ENCODE measurements at regions not wholly inside any gene's neighbourhood (a gene's known extent, or its start where the extent isn't known, plus 50 kb on each side); places are given as distances from the start of the nearest gene placed in this dataset.

- TF ChIP-seq EZH2 (IDR thresholded peaks at IDR 0.05) (no peak), POLR2AphosphoS5 (IDR thresholded peaks at IDR 0.05; ENCODE audit: borderline replicate concordance, low read depth, low read length) (no peak), FOXP2 (optimal IDR thresholded peaks at IDR 0.05; ENCODE audit: control extremely low read depth, extremely low read length, insufficient read depth) (no peak)
- Histone ChIP-seq H3K9ac (ENCODE audit: insufficient read length) (no peak overlapping the region), H3K27ac (no peak overlapping the region), H3K36me3 (ENCODE audit: insufficient read depth, low read length) (no peaks in the 10 kb centered on the region), H3K4me3 (no peak overlapping the region), H3K9me3 (ENCODE audit: low read depth, low read length) (no peaks in the 10 kb centered on the region)
- no peak for DNase-seq (ENCODE audit: low read depth, low spot score)
Observed at GRCh38 chr6:40720375-40720748, 133.2 kb upstream of the LRFN2 start.

GRCh38 chr6:40719671-40720374, 132.7 kb upstream of the LRFN2 start:
- Histone ChIP-seq H3K9ac (ENCODE audit: insufficient read length) (peak overlapping the region; percentile 17), H3K4me3 (peak overlapping the region; percentile 25), H3K9me3 (ENCODE audit: low read depth, low read length) (no peaks in the 10 kb centered on the region), H3K27ac (peak overlapping the region; percentile 55), H3K36me3 (ENCODE audit: insufficient read depth, low read length) (no peaks in the 10 kb centered on the region)
- TF ChIP-seq FOXP2 (optimal IDR thresholded peaks at IDR 0.05; ENCODE audit: control extremely low read depth, extremely low read length, insufficient read depth) (no peak), POLR2AphosphoS5 (IDR thresholded peaks at IDR 0.05; ENCODE audit: borderline replicate concordance, low read depth, low read length) (no peak), EZH2 (IDR thresholded peaks at IDR 0.05) (no peak)
- DNase-seq (ENCODE audit: low read depth, low spot score), result no peak

DNA sequence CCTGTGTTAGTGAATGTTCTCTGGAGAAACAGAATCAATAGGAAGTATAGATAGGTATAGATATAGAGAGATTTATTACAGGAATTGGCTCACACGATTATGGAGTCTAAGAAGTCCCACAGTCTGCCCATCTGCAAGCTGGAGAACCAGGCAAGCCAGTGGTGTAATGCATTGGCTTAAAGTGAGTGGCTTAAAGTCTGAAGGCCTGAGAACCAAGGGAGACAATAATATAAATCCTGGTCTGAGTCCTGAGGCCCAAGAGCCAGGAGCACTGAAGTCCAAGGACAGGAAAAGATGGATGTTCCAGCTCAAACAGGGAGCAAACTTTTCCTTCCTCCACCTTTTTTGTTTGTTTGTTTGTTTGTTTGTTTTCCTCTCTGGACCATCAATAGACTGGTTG, 131.2 kb upstream of the LRFN2 start:
- no peak for DNase-seq (ENCODE audit: low read depth, low spot score)
- H3K36me3 ChIP-seq (ENCODE audit: insufficient read depth, low read length), result no peaks in the 10 kb centered on the region
- TF ChIP-seq POLR2AphosphoS5 (IDR thresholded peaks at IDR 0.05; ENCODE audit: borderline replicate concordance, low read depth, low read length) (no peak), FOXP2 (optimal IDR thresholded peaks at IDR 0.05; ENCODE audit: control extremely low read depth, extremely low read length, insufficient read depth) (no peak), EZH2 (IDR thresholded peaks at IDR 0.05) (no peak)
- no peak overlapping the region for H3K9ac ChIP-seq (ENCODE audit: insufficient read length)
- H3K9me3 ChIP-seq (ENCODE audit: low read depth, low read length), result no peaks in the 10 kb centered on the region
- no peak overlapping the region for H3K27ac ChIP-seq
- no peak overlapping the region for H3K4me3 ChIP-seq

DNA sequence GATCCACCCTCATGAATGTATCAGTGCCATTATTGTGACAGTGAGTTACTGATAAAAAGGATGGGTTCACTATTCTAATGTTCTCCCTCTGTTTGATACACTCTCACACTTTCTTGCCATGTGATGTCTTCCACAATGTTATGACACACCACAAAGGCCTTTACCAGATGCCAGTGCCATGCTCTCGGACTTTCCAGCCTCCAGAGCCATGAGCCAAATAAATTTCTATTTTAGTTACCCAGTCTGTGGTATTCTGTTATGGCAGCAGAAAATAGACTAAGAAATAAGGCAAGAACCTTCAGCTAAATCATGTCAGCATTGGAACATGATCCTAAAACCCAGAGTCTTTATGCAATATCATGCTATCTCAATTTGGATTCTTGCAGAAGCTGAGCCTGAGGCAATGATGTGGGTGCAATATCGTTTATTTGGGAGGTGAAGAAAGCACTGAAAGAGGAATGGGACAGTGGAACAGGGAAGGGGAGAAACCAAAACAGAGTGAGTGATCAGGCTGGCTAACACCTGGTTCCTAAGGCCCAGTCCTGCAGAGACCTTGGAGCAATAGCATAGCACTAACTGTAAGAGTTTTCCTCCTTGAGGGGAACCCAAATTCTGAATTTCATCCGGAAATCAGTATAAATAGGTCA, 130.4 kb upstream of the LRFN2 start:
- no peaks in the 10 kb centered on the region for H3K9me3 ChIP-seq (ENCODE audit: low read depth, low read length)
- no peaks in the 10 kb centered on the region for H3K36me3 ChIP-seq (ENCODE audit: insufficient read depth, low read length)
- no peak overlapping the region for H3K4me3 ChIP-seq
- H3K27ac ChIP-seq, result no peak overlapping the region
- no peak for DNase-seq (ENCODE audit: low read depth, low spot score)
- H3K9ac ChIP-seq (ENCODE audit: insufficient read length), result no peak overlapping the region
- TF ChIP-seq POLR2AphosphoS5 (IDR thresholded peaks at IDR 0.05; ENCODE audit: borderline replicate concordance, low read depth, low read length) (no peak), EZH2 (IDR thresholded peaks at IDR 0.05) (no peak), FOXP2 (optimal IDR thresholded peaks at IDR 0.05; ENCODE audit: control extremely low read depth, extremely low read length, insufficient read depth) (no peak)

DNA sequence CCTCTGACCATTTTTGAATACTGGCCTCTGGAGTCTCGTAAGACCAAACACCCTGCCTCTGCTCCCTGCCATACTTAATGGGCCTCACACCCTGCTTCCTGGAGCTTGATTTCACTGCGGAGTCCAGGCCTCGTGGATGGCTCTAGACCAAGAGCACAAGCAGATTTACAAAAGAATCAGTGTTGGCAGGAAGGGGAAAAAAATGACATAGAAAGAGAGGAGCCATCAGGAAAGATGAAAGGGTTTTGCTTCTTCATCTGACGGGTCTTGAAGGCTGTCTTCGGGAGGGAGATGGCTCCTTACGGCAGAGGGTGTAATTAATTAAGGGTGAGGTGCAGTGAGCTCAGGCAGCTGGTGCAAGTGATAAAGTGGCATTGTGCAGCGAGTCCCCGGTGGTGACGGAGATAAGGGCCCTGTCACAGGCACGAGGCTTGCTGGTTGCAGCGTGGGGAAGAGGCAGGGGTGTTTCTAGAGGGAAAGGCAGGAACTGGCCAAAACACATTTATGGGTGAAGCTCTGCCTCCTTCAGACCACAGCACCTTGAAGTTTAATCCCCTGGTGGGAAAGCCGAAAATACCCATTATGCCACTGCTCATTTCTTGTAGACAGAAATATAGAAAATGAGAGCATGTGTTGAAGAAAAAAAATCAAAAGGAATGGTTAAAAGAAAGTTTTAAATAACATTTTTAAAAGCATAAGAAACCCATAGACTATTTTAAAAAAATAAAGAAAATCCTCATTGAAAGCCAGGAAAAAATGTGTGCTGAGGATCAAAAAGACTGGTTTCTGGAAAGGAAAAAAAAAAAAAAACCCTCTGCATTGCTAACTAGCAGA, 128.6 kb upstream of the LRFN2 start:
- Histone ChIP-seq H3K4me3 (no peak overlapping the region), H3K9me3 (ENCODE audit: low read depth, low read length) (no peaks in the 10 kb centered on the region), H3K9ac (ENCODE audit: insufficient read length) (no peak overlapping the region), H3K27ac (no peak overlapping the region), H3K36me3 (ENCODE audit: insufficient read depth, low read length) (no peaks in the 10 kb centered on the region)
- TF ChIP-seq FOXP2 (optimal IDR thresholded peaks at IDR 0.05; ENCODE audit: control extremely low read depth, extremely low read length, insufficient read depth), result no peak
- no peak for TF ChIP-seq POLR2AphosphoS5 (IDR thresholded peaks at IDR 0.05; ENCODE audit: borderline replicate concordance, low read depth, low read length)
- DNase-seq (ENCODE audit: low read depth, low spot score), result no peak

DNA sequence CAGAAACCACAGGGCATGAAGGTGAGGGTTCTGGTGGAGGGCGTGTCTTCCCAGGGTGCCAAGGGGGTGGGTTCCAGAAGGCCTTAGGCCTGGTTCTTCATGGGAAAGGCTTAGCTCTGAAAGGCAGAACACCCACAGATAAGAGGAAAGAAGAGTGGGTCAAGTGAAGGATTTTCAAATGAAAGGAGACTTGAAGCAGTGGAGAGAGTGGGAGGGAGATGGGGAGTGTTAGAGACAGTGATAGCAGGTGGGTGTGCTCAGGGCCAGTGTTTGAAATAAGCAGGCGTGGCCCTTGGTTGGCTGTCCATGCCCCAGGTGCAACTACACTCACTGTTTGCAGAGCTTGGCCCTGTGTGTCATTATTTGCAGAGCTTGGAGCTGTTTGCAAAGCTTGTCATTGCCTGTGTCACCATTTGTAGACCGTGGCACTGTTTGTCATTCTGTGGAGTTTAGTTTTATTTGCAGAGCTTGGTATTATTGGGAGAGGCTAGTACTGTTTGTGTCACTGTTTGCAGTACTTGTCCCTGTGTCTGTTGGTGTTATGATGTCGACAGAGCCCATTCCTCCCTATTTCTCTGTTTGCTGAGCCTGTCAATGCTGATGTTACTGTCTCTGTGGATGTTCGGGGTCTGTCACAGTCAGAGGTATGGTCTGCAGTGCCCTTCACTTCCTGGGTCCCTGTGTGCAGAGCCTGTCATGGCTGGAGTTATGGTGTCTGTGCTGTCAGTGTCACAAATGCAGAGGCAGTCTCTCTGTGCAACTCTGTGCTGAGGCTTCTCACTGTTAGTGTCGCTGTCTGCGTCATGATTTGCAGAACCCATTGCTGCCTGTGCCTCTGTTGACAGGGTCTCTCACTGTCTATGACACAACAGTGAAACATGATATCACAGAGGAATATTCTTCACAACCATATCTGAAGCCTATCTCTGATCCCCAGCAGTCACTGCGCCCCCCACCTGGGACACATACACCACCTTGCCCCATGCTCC, 127.7 kb upstream of the LRFN2 start:
- TF ChIP-seq POLR2AphosphoS5 (IDR thresholded peaks at IDR 0.05; ENCODE audit: borderline replicate concordance, low read depth, low read length), result no peak
- no peak for TF ChIP-seq EZH2 (IDR thresholded peaks at IDR 0.05)
- TF ChIP-seq FOXP2 (optimal IDR thresholded peaks at IDR 0.05; ENCODE audit: control extremely low read depth, extremely low read length, insufficient read depth), result no peak
- no peak for DNase-seq (ENCODE audit: low read depth, low spot score)
- Histone ChIP-seq H3K36me3 (ENCODE audit: insufficient read depth, low read length) (no peaks in the 10 kb centered on the region), H3K9ac (ENCODE audit: insufficient read length) (no peak overlapping the region), H3K9me3 (ENCODE audit: low read depth, low read length) (no peaks in the 10 kb centered on the region), H3K27ac (no peak overlapping the region), H3K4me3 (no peak overlapping the region)

- Histone ChIP-seq H3K9me3 (ENCODE audit: low read depth, low read length) (no peaks in the 10 kb centered on the region), H3K4me3 (no peak overlapping the region), H3K36me3 (ENCODE audit: insufficient read depth, low read length) (no peaks in the 10 kb centered on the region), H3K27ac (no peak overlapping the region), H3K9ac (ENCODE audit: insufficient read length) (no peak overlapping the region)
- no peak for TF ChIP-seq POLR2AphosphoS5 (IDR thresholded peaks at IDR 0.05; ENCODE audit: borderline replicate concordance, low read depth, low read length)
- TF ChIP-seq EZH2 (IDR thresholded peaks at IDR 0.05), result no peak
- no peak for TF ChIP-seq FOXP2 (optimal IDR thresholded peaks at IDR 0.05; ENCODE audit: control extremely low read depth, extremely low read length, insufficient read depth)
- no peak for DNase-seq (ENCODE audit: low read depth, low spot score)
Observed at GRCh38 chr6:40714143-40714542, 127.0 kb upstream of the LRFN2 start.

Measured in SK-N-MC (cell line).